Endodermal cell (in vitro differentiated cells): ENCODE measurements at regions not wholly inside any gene's neighbourhood (a gene's known extent, or its start where the extent isn't known, plus 50 kb on each side); places are given as distances from the start of the nearest gene placed in this dataset.
A peak's percentile ranks its signal among the peaks of the same experiment; 100 is the strongest.

ENCODE experiments used
- DNase-seq: peaks from one replicate; pipeline ENCODE4 v3.0.0-alpha.2; 2017
- H3K27ac ChIP-seq: 2 replicates; pipeline ENCODE4 v1.5.1; 2013; ENCODE audit warnings: mild to moderate bottlenecking, low read depth, low read length, moderate library complexity
- H3K27me3 ChIP-seq: 2 replicates; pipeline ENCODE4 v1.6.1; 2013; ENCODE audit warnings: mild to moderate bottlenecking, low read length, moderate library complexity; ENCODE audit not compliant: insufficient read depth, control insufficient read depth, poor library complexity, severe bottlenecking
- H3K36me3 ChIP-seq: 2 replicates; pipeline ENCODE4 v1.7.0; 2013; ENCODE audit warnings: mild to moderate bottlenecking, low read length, moderate library complexity; ENCODE audit not compliant: control insufficient read depth, insufficient read depth
- H3K4me1 ChIP-seq: one replicate; pipeline ENCODE4 v1.7.0; 2013; ENCODE audit warnings: low read length; ENCODE audit not compliant: control insufficient read depth, insufficient read depth
- H3K4me3 ChIP-seq: 2 replicates; pipeline ENCODE4 v1.5.1; 2013; ENCODE audit warnings: mild to moderate bottlenecking, low read length, moderate library complexity
- H3K9ac ChIP-seq: 2 replicates; pipeline ENCODE4 v1.6.1; 2013; ENCODE audit warnings: mild to moderate bottlenecking, low read length, moderate library complexity; ENCODE audit not compliant: poor library complexity, severe bottlenecking; ENCODE audit errors: extremely low read depth
- H3K9me3 ChIP-seq: 2 replicates; pipeline ENCODE4 v1.6.1; 2013; ENCODE audit warnings: mild to moderate bottlenecking, low read length, moderate library complexity; ENCODE audit not compliant: control insufficient read depth
- H3K27ac Mint-ChIP-seq: 2 replicates; pipeline ENCODE4 v1.8.0; 2020; ENCODE audit warnings: mixed read lengths
- H3K27me3 Mint-ChIP-seq: 2 replicates; pipeline ENCODE4 v1.8.0; 2021; ENCODE audit warnings: mild to moderate bottlenecking, mixed read lengths; ENCODE audit not compliant: insufficient read depth
- H3K36me3 Mint-ChIP-seq: 2 replicates; pipeline ENCODE4 v1.8.0; 2020; ENCODE audit warnings: low read depth, mixed read lengths
- H3K4me1 Mint-ChIP-seq: 2 replicates; pipeline ENCODE4 v1.8.0; 2020; ENCODE audit warnings: mixed read lengths
- H3K4me3 Mint-ChIP-seq: 2 replicates; pipeline ENCODE4 v1.8.0; 2020; ENCODE audit warnings: mild to moderate bottlenecking, moderate library complexity, mixed read lengths
- H3K9me3 Mint-ChIP-seq: 2 replicates; pipeline ENCODE4 v1.8.0; 2020; ENCODE audit warnings: mild to moderate bottlenecking, mixed read lengths
- CTCF ChIP-seq: fragments of 200-600 bp; sonication (generic); conservative IDR thresholded peaks from 2 replicates; pipeline ENCODE4 v1.5.0; 2021; ENCODE audit warnings: antibody characterized with exemption, mild to moderate bottlenecking
- WGBS, 2 experiments: methylation state at CpG; one replicate each; pipeline versions ENCODE4 v1.1.5 to v1.1.7; 2013; ENCODE audit warnings: missing lambda C conversion rate in 2 of 2, mixed read lengths in 1 of 2; ENCODE audit not compliant: insufficient coverage in 1 of 2, insufficient read length in 1 of 2; 5-methylcytosine and 5-hydroxymethylcytosine counted together

GRCh38 chr2:234399451-234400246 lies 97.2 kb downstream of the ARL4C start:
- H3K9ac ChIP-seq, result no peak overlapping the region
- no peaks in the 10 kb centered on the region for H3K9me3 Mint-ChIP-seq
- no peaks in the 10 kb centered on the region for H3K9me3 ChIP-seq
- H3K27ac ChIP-seq, result no peak overlapping the region
- H3K4me1 Mint-ChIP-seq, result peaks cover 6% of the 10 kb centered on the region
- DNase-seq, result no peak
- H3K36me3 ChIP-seq, result no peaks in the 10 kb centered on the region
- no peaks in the 10 kb centered on the region for H3K27me3 ChIP-seq
- H3K4me3 Mint-ChIP-seq, result no peak overlapping the region
- WGBS, 2 experiments, result 82 to 92% methylated on average over 8 to 11 of the region's 11 CpGs
- H3K4me1 ChIP-seq, result no peaks in the 10 kb centered on the region
- no peak overlapping the region for H3K27ac Mint-ChIP-seq
- no peak overlapping the region for H3K4me3 ChIP-seq
- H3K27me3 Mint-ChIP-seq, result peaks cover 22% of the 10 kb centered on the region
- TF ChIP-seq CTCF, result no peak
- no peaks in the 10 kb centered on the region for H3K36me3 Mint-ChIP-seq

GRCh38 chr2:234398531-234398930 lies 98.3 kb downstream of the ARL4C start:
- H3K27me3 Mint-ChIP-seq, result peaks cover 22% of the 10 kb centered on the region
- Histone ChIP-seq H3K9ac (no peak overlapping the region), H3K27ac (no peak overlapping the region), H3K36me3 (no peaks in the 10 kb centered on the region), H3K4me1 (no peaks in the 10 kb centered on the region), H3K27me3 (no peaks in the 10 kb centered on the region), H3K9me3 (no peaks in the 10 kb centered on the region), H3K4me3 (no peak overlapping the region)
- TF ChIP-seq CTCF, result no peak
- WGBS, 2 experiments, result 91 to 100% methylated on average over 1 to 3 of the region's 3 CpGs
- no peak for DNase-seq
- no peak overlapping the region for H3K27ac Mint-ChIP-seq
- H3K36me3 Mint-ChIP-seq, result no peaks in the 10 kb centered on the region
- H3K4me3 Mint-ChIP-seq, result no peak overlapping the region
- H3K9me3 Mint-ChIP-seq, result no peaks in the 10 kb centered on the region
- peaks cover 6% of the 10 kb centered on the region for H3K4me1 Mint-ChIP-seq

GRCh38 chr2:234395891-234396420 lies 100.9 kb downstream of the ARL4C start:
- H3K4me3 ChIP-seq, result no peak overlapping the region
- no peaks in the 10 kb centered on the region for H3K9me3 ChIP-seq
- H3K27me3 Mint-ChIP-seq, result peaks cover 21% of the 10 kb centered on the region
- H3K9me3 Mint-ChIP-seq, result no peaks in the 10 kb centered on the region
- H3K36me3 Mint-ChIP-seq, result peaks cover 2% of the 10 kb centered on the region
- H3K27ac Mint-ChIP-seq, result no peak overlapping the region
- H3K4me3 Mint-ChIP-seq, result no peak overlapping the region
- no peak overlapping the region for H3K9ac ChIP-seq
- WGBS, 2 experiments, result 83 to 86% methylated on average over 5 to 6 of the region's 6 CpGs
- H3K36me3 ChIP-seq, result no peaks in the 10 kb centered on the region
- no peaks in the 10 kb centered on the region for H3K4me1 ChIP-seq
- H3K27me3 ChIP-seq, result no peaks in the 10 kb centered on the region
- H3K27ac ChIP-seq, result no peak overlapping the region
- peaks cover 6% of the 10 kb centered on the region for H3K4me1 Mint-ChIP-seq
- no peak for TF ChIP-seq CTCF
- DNase-seq, result peak; percentile 58
